WTC11 (cell line): ENCODE measurements at regions not wholly inside any gene's neighbourhood (a gene's known extent, or its start where the extent isn't known, plus 50 kb on each side); places are given as distances from the start of the nearest gene placed in this dataset.

ENCODE experiments used
- ATAC-seq: fragments of 200-7000 bp; cut with Tn5 transposase; 2 replicates; pipeline ENCODE4 v1.10.0; 2021; ENCODE audit warnings: mild to moderate bottlenecking, moderate library complexity
- CTCF ChIA-PET: fragments of 300-600 bp; sonication (Branson Sonifier 250); formaldehyde crosslinking; loops from one replicate; lab custom pipeline; 2021; ENCODE audit warnings: antibody characterized with exemption; lab: Charles Lee
- POLR2A ChIA-PET: fragments of 350-600 bp; sonication (Branson Sonifier 250); formaldehyde crosslinking; loops from one replicate; lab custom pipeline; 2021; ENCODE audit warnings: antibody characterized with exemption; lab: Charles Lee
- DNase-seq: peaks from one replicate; pipeline ENCODE4 v3.0.0; 2021; ENCODE audit warnings: low spot score
- H3K27ac Mint-ChIP-seq: 2 replicates; pipeline ENCODE4 v1.8.0; 2021; ENCODE audit warnings: mixed read lengths
- H3K27me3 Mint-ChIP-seq: 2 replicates; pipeline ENCODE4 v1.8.0; 2021; ENCODE audit warnings: low read depth, mild to moderate bottlenecking, moderate library complexity, mixed read lengths
- H3K36me3 Mint-ChIP-seq: 2 replicates; pipeline ENCODE4 v1.8.0; 2021; ENCODE audit warnings: mixed read lengths
- H3K4me1 Mint-ChIP-seq: 2 replicates; pipeline ENCODE4 v1.8.0; 2022; ENCODE audit warnings: mixed read lengths
- H3K4me3 Mint-ChIP-seq: 2 replicates; pipeline ENCODE4 v1.8.0; 2021; ENCODE audit warnings: mild to moderate bottlenecking, moderate library complexity, mixed read lengths
- H3K9me3 Mint-ChIP-seq: 2 replicates; pipeline ENCODE4 v1.8.0; 2021; ENCODE audit warnings: mixed read lengths
- AR ChIP-seq: fragments of 250-450 bp; sonication (Bioruptor Pico); IDR thresholded peaks from 2 replicates; pipeline ENCODE4 v1.9.0; 2021; ENCODE audit warnings: mild to moderate bottlenecking
- CBFB ChIP-seq: sonication (generic); formaldehyde crosslinking; IDR thresholded peaks from 2 replicates; pipeline ENCODE4 v1.8.1; 2022; ENCODE audit warnings: mild to moderate bottlenecking, low read depth, missing genetic modification reagents
- CTCF ChIP-seq: fragments of 200-600 bp; IDR thresholded peaks from 2 replicates; pipeline ENCODE4 v1.8.0; 2022; ENCODE audit warnings: antibody characterized with exemption
- ERG ChIP-seq: fragments of 250-450 bp; sonication (Bioruptor Pico); IDR thresholded peaks from 2 replicates; pipeline ENCODE4 v1.8.0; 2021; ENCODE audit warnings: mild to moderate bottlenecking
- ESRRA ChIP-seq: sonication (generic); formaldehyde crosslinking; IDR thresholded peaks from 2 replicates; pipeline ENCODE4 v1.8.1; 2022; ENCODE audit warnings: mild to moderate bottlenecking, missing genetic modification reagents, borderline replicate concordance
- JAZF1 ChIP-seq: fragments of 250-450 bp; sonication (Bioruptor Pico); IDR thresholded peaks from 2 replicates; pipeline ENCODE4 v1.9.0; 2021; ENCODE audit warnings: moderate library complexity, mild to moderate bottlenecking, inconsistent platforms
- MXD4 ChIP-seq: fragments of 250-450 bp; sonication (Bioruptor Pico); IDR thresholded peaks from 2 replicates; pipeline ENCODE4 v1.8.0; 2021; ENCODE audit warnings: mild to moderate bottlenecking, moderate library complexity, borderline replicate concordance
- OVOL2 ChIP-seq: fragments of 250-450 bp; sonication (Bioruptor Pico); IDR thresholded peaks from 2 replicates; pipeline ENCODE4 v1.9.0; 2021; ENCODE audit warnings: mild to moderate bottlenecking, borderline replicate concordance
- RELA ChIP-seq: sonication (generic); formaldehyde crosslinking; IDR thresholded peaks from 2 replicates; pipeline ENCODE4 v1.8.1; 2022; ENCODE audit warnings: missing genetic modification reagents, mild to moderate bottlenecking, borderline replicate concordance
- TCF7 ChIP-seq: sonication (generic); formaldehyde crosslinking; IDR thresholded peaks from 2 replicates; pipeline ENCODE4 v1.8.0; 2022; ENCODE audit warnings: mild to moderate bottlenecking, low read depth, missing genetic modification reagents, moderate library complexity
- ZNF232 ChIP-seq: sonication (generic); formaldehyde crosslinking; IDR thresholded peaks from 2 replicates; pipeline ENCODE4 v1.8.0; 2022; ENCODE audit warnings: mild to moderate bottlenecking, missing genetic modification reagents

- Mint-ChIP-seq H3K27me3 (no peaks in the 10 kb centered on the region), H3K27ac (peak overlapping the region; percentile 82; the same call in 1 of the 2 replicates), H3K9me3 (peaks cover 6% of the 10 kb centered on the region), H3K4me1 (peaks cover 53% of the 10 kb centered on the region), H3K36me3 (peaks cover 8% of the 10 kb centered on the region; the same call in 1 of the 2 replicates), H3K4me3 (no peak overlapping the region)
- ChIA-PET POLR2A (no interaction called here), CTCF (no interaction called here)
- no peak for DNase-seq
- TF ChIP-seq CBFB (CRISPR knock-in tag) (no peak), OVOL2 (CRISPR knock-in tag) (no peak), ZNF232 (CRISPR knock-in tag) (0 out of 2 replicates have a peak, but pooled peaks have one; percentile 53)
- ATAC-seq, result peak; percentile 65
Measured at GRCh38 chr13:72121466-72121865, 254.5 kb upstream of the DACH1 start.

GRCh38 chr13:72120632-72121031 is 253.6 kb upstream of the DACH1 start:
- Mint-ChIP-seq H3K9me3 (peaks cover 10% of the 10 kb centered on the region), H3K27ac (peak overlapping the region; percentile 70), H3K4me3 (peak overlapping the region; percentile 3), H3K27me3 (no peaks in the 10 kb centered on the region), H3K36me3 (peaks cover 8% of the 10 kb centered on the region; the same call in 1 of the 2 replicates), H3K4me1 (peaks cover 51% of the 10 kb centered on the region)
- DNase-seq (no peak), ATAC-seq (peak; percentile 60)
- CTCF ChIA-PET, result no interaction called here
- no peak for TF ChIP-seq MXD4 (CRISPR knock-in tag)
- no peak for TF ChIP-seq ERG (CRISPR knock-in tag)
- no peak for TF ChIP-seq CTCF
- TF ChIP-seq AR (CRISPR knock-in tag), result no peak
- TF ChIP-seq TCF7 (CRISPR knock-in tag), result no peak
- no peak for TF ChIP-seq JAZF1
- no peak for TF ChIP-seq ZNF232 (CRISPR knock-in tag)
- POLR2A ChIA-PET, result no interaction called here

- DNase-seq, result no peak
- no peak overlapping the region for H3K4me3 Mint-ChIP-seq
- ChIA-PET CTCF (no interaction called here), POLR2A (no interaction called here)
- H3K27me3 Mint-ChIP-seq, result no peaks in the 10 kb centered on the region
- peaks cover 3% of the 10 kb centered on the region; the same call in 1 of the 2 replicates for H3K4me1 Mint-ChIP-seq
- no peak for ATAC-seq
- peaks cover 8% of the 10 kb centered on the region for H3K9me3 Mint-ChIP-seq
- H3K27ac Mint-ChIP-seq, result no peak overlapping the region
- H3K36me3 Mint-ChIP-seq, result peaks cover 4% of the 10 kb centered on the region; the same call in 1 of the 2 replicates
- TF ChIP-seq ESRRA (CRISPR knock-in tag), result no peak
- TF ChIP-seq CTCF, result no peak
- no peak for TF ChIP-seq JAZF1
Measured at GRCh38 chr13:72113931-72114330, 246.9 kb upstream of the DACH1 start.

- no peaks in the 10 kb centered on the region for H3K4me1 Mint-ChIP-seq
- H3K27me3 Mint-ChIP-seq, result no peaks in the 10 kb centered on the region
- peaks cover 8% of the 10 kb centered on the region for H3K9me3 Mint-ChIP-seq
- no peak overlapping the region for H3K27ac Mint-ChIP-seq
- DNase-seq, result no peak
- H3K4me3 Mint-ChIP-seq, result no peak overlapping the region
- ATAC-seq, result no peak
- CTCF ChIA-PET, result no interaction called here
- H3K36me3 Mint-ChIP-seq, result peaks cover 4% of the 10 kb centered on the region; the same call in 1 of the 2 replicates
- POLR2A ChIA-PET, result no interaction called here
- no peak for TF ChIP-seq RELA
- TF ChIP-seq, all 79 proteins: peak for 0
Measured at GRCh38 chr13:72113076-72113475, 246.1 kb upstream of the DACH1 start.
